ENCODE measurements at regions not wholly inside any gene's neighbourhood (a gene's known extent, or its start where the extent isn't known, plus 50 kb on each side); places are given as distances from the start of the nearest gene placed in this dataset.

DNA sequence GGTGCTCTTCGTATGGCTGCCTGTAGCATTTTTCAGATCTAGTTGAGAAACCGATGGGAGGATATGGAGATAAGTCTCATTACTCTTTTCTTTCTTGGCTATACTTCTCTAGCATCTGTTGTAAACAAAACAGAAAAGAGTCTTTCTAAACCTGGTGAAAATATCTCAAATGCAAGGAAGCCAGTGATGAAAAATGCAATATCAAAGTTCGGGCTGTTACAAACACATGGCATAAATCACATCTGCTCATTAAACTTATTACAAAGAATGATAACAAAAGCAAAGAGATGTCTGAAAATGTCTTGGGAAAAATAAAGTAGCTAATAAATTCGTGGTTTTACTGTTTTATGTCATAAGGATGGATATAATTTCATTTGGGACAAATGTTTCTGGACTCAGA is 71.8 kb upstream of the IGFBP3 start:
- Histone ChIP-seq H3K27ac (no peak overlapping the region), H3K27me3 (no peaks in the 10 kb centered on the region), H3K4me1 (no peaks in the 10 kb centered on the region), H3K9me3 (peaks cover 0 to 3% (median 0%) of the 10 kb centered on the region in 4 donors), H3K36me3 (no peaks in the 10 kb centered on the region), H3K4me3 (no peak overlapping the region)
- FAIRE-seq, result no peak
- TF ChIP-seq, protein P1, sequence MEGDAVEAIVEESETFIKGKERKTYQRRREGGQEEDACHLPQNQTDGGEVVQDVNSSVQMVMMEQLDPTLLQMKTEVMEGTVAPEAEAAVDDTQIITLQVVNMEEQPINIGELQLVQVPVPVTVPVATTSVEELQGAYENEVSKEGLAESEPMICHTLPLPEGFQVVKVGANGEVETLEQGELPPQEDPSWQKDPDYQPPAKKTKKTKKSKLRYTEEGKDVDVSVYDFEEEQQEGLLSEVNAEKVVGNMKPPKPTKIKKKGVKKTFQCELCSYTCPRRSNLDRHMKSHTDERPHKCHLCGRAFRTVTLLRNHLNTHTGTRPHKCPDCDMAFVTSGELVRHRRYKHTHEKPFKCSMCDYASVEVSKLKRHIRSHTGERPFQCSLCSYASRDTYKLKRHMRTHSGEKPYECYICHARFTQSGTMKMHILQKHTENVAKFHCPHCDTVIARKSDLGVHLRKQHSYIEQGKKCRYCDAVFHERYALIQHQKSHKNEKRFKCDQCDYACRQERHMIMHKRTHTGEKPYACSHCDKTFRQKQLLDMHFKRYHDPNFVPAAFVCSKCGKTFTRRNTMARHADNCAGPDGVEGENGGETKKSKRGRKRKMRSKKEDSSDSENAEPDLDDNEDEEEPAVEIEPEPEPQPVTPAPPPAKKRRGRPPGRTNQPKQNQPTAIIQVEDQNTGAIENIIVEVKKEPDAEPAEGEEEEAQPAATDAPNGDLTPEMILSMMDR (IDR thresholded peaks at IDR 0.05), result no peak
- ATAC-seq, result no peak
- 56 to 61% methylated on average over 4 of the region's 4 CpGs for WGBS, 2 donors
- intact Hi-C loops (cut with DNase I), result no loop called here
- no peak for DNase-seq

DNA sequence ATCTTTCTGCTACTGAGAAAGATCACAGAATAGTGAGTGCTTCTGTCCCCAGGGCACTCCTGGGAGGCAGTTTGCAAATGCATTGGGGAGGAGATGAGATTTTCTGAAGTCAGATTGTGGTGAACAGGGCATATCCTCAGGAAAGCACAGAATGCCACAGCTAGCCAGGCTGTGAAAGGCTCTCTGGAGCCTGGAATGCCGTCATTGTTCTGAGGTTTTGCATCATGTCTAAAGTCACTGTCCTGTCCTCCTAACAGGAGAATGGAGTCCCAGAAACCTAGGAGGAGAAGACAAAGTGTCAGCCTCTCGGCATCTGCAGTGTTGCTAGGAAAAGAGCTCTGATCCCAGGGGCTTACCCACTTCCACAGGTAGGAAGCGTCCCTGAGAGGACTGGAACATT is 69.2 kb upstream of the IGFBP3 start:
- no peaks in the 10 kb centered on the region for H3K9me3 ChIP-seq
- ATAC-seq, result no peak
- DNase-seq, result no peak
- intact Hi-C loops (cut with DNase I), result no loop called here
- H3K4me3 ChIP-seq, result no peak overlapping the region
- 21 to 36% methylated on average over 3 of the region's 3 CpGs for WGBS, 2 donors
- no peak for FAIRE-seq
- H3K4me1 ChIP-seq, result no peaks in the 10 kb centered on the region
- H3K27ac ChIP-seq, result no peak overlapping the region
- no peaks in the 10 kb centered on the region for H3K27me3 ChIP-seq
- H3K36me3 ChIP-seq, result no peaks in the 10 kb centered on the region
- TF ChIP-seq, protein P1 (IDR thresholded peaks at IDR 0.05), result no peak

DNA sequence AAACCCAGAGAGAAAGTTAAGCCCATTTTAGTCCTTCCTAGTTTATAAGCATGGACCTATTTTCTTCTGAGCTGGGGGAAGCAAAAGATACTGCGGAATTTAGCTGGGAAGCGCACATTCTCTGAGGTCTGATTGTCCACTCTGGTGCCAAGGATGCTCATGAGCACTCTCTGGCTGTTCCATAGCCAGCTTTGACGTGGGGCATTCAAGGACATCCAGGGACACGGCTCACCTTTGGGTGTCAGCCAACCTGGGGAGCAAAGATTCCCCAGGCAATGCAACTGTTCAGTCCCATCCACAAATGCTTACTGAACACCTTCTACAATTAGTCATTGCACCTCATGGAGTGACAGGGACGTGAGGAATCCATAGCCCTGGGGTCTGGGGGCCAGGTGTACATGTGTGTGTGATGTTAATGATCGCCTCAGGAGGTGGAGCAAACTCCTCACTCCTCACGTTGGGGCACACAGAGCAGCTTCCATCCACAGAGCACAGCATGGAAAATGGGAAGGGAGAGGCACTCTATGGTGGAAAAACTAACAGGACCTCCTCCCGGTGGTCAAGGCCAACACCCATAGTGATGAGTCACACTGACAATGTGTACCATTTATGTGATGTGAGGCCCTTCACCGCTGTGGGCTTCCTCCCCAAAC is 67.5 kb upstream of the IGFBP3 start:
- H3K27me3 ChIP-seq, result no peaks in the 10 kb centered on the region
- TF ChIP-seq, protein P1 (IDR thresholded peaks at IDR 0.05), result no peak
- FAIRE-seq, result no peak
- WGBS, 2 donors, result 49 to 57% methylated on average over 9 of the region's 9 CpGs
- H3K36me3 ChIP-seq, result no peaks in the 10 kb centered on the region
- no peaks in the 10 kb centered on the region for H3K9me3 ChIP-seq
- H3K4me1 ChIP-seq, result no peaks in the 10 kb centered on the region
- no peak for DNase-seq
- ATAC-seq, result no peak
- intact Hi-C loops (cut with DNase I), result no loop called here
- H3K4me3 ChIP-seq, result no peak overlapping the region
- no peak overlapping the region for H3K27ac ChIP-seq

DNA sequence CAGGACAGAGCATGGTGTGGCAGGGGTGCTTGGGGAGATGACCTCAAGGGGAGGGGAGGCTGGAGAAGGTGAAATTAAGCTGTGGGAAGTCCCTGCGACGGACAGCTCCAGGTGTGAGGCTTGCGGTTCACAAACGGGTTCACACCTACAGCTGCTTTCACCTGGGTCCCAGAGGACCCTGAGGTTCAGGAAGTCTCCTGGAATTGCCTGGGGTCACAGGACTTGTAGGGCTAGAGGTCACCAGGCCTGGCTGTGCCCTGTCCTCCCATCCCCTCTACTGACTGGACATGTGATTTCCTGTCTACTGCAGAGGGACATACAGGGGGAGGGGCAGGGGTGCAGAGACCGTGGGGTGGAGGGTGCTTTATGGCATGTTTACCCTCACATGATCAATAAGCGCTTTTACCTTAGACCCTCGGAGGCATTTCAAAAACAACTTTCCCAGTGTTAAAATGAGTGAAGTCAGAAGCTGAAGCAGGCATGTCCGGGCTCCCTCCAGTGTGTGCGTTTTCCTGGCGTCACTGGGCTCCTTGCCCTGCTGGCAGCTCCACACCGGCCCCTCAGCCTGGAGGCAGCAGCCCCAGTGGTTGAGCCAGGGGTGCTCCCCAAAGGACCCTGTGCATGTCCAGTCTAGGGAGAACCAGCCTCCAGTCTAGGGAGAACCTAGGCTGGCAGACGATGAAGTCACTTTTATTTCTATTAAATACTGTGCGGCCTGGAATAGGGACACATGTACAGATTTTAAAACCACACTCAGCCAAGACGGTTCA is 66.6 kb upstream of the IGFBP3 start:
- DNase-seq, result no peak
- Histone ChIP-seq H3K27me3 (no peaks in the 10 kb centered on the region), H3K4me1 (no peaks in the 10 kb centered on the region), H3K27ac (no peak overlapping the region), H3K36me3 (no peaks in the 10 kb centered on the region), H3K9me3 (no peaks in the 10 kb centered on the region), H3K4me3 (no peak overlapping the region)
- intact Hi-C loops (cut with DNase I), result no loop called here
- TF ChIP-seq, protein P1 (IDR thresholded peaks at IDR 0.05), result no peak
- no peak for ATAC-seq
- no peak for FAIRE-seq
- 57 to 58% methylated on average over 14 of the region's 14 CpGs for WGBS, 2 donors
